ENCODE measurements at regions not wholly inside any gene's neighbourhood (a gene's known extent, or its start where the extent isn't known, plus 50 kb on each side); places are given as distances from the start of the nearest gene placed in this dataset.
"Not testable (repeated sequence)": the region's sequence is repeated elsewhere in the genome, so short reads cannot be mapped to it uniquely, and the experiment has no call there.

DNA sequence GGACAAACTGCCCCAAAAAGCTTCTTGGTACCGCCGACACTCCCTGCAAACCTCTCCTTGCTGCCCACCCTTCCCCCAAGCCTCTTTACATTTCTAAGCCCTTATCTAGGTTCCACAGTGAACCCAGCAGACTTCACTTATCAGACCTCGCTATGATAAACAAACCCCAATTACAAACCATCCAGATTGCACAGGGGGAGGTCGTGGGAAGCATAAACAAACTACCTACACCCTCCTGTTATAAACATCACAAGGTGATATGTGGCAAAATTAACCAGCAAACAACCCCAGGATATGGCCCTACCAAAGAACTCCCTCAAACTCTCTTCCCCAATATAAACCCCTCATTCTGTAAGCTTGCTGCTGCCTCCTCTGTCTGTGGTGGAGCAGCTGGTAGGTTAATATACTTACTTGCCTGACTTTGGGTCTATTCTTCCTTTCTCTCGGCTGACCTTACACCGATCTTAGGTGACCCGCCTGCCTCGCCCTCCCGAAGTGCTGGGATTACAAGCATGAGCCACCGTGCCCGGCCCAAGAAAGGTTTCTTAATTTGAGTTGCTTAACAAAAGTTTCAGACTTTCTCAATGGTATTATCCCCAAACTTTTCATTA, 66.0 kb upstream of the TENM4 start:
- no peak for DNase-seq (ENCODE audit: low read depth in 2 of 2, low spot score in 1 of 2)

DNA sequence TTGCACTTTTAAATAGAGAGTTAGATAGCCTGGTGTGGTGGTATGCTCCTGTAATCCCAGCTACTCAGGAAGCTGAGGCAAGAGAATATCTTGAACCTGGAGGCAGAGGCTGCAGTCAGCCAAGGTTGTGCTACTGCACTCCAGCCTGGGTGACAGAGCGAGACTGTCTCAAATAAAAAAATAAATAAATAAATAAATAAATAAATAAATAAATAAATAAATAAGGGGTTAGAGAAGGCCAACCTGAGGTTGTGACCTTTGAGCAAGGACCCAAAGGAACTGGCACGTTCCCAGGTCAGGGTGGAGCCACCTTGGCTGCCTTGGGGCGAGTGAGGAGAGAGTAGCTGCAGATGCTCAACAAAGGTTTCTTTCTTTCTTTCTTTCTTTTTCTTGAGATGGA, 65.3 kb upstream of the TENM4 start:
- DNase-seq (ENCODE audit: low read depth in 2 of 2, low spot score in 1 of 2), result no peak

GRCh38 chr11:79503028-79503427, 62.2 kb upstream of the TENM4 start:
- no peak for DNase-seq (ENCODE audit: low read depth in 2 of 2, low spot score in 1 of 2)

GRCh38 chr11:79501707-79502106, 60.9 kb upstream of the TENM4 start:
- no peak for DNase-seq (ENCODE audit: low read depth in 2 of 2, low spot score in 1 of 2)

DNA sequence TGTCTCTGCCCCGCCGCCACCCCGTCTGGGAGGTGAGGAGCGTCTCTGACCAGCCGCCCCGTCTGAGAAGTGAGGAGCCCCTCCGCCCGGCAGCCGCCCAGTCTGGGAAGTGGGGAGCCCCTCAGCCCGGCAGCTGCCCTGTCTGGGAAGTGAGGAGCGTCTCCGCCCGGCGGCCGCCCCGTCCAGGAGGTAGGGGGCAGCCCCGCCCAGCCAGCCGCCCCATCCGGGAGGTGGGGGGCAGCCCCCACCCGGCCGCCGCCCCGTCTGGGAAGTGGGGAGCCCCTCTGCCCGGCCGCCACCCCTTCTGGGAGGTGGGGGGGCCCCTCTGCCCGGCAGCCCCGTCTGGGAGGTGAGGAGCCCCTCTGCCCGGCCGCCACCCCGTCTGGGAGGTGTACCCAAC, 59.1 kb upstream of the TENM4 start:
- DNase-seq (ENCODE audit: low read depth in 2 of 2, low spot score in 1 of 2), result not testable (repeated sequence)

DNA sequence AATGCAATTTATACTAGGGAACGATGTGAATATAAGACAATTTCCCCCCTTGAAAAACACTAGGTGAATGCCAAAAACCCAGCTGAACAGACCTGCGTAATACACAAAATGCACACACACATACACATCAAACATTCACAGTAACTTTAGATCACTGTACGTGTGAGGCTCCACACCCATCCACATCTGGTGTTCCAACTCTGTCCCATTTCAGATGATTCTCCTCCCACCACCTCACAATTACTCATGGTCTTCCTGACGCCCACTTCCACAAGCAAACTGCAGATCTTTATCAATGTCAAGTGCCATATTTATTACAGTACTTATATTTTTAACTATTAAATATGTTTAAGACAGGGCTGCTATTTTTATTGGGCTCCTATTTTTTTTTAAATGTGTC, 57.8 kb upstream of the TENM4 start:
- no peak for DNase-seq (ENCODE audit: low read depth in 2 of 2, low spot score in 1 of 2)

GRCh38 chr11:79493555-79494171, 52.8 kb upstream of the TENM4 start:
- DNase-seq (ENCODE audit: low read depth in 2 of 2, low spot score in 1 of 2), result no peak

- no peak for DNase-seq (ENCODE audit: low read depth in 2 of 2, low spot score in 1 of 2)
These were observed 51.2 kb upstream of the TENM4 start for GRCh38 chr11:79492008-79492407.

Measured in stimulated activated CD8-positive, alpha-beta memory T cell treated with anti-CD3 and anti-CD28 coated beads, Interleukin-4, amount 100 ng/mL, for 1 hour (primary cell).